Common myeloid progenitor, CD34-positive (primary cell): ENCODE measurements at regions not wholly inside any gene's neighbourhood (a gene's known extent, or its start where the extent isn't known, plus 50 kb on each side); places are given as distances from the start of the nearest gene placed in this dataset.

Source experiments
- CTCF ChIA-PET: fragments of 350-600 bp; sonication (Branson Sonifier 250); formaldehyde crosslinking; loops from one replicate; lab custom pipeline; 2021; ENCODE audit warnings: antibody characterized with exemption; lab: Charles Lee
- POLR2A ChIA-PET: fragments of 350-600 bp; sonication (Branson Sonifier 250); formaldehyde crosslinking; loops from one replicate; lab custom pipeline; 2021; ENCODE audit warnings: antibody characterized with exemption; lab: Charles Lee
- DNase-seq, 3 donors: peaks; one replicate each; pipeline versions ENCODE4 v3.0.0 to v3.0.0-alpha.2; 2013
- H3K27ac ChIP-seq, 2 experiments: 1 replicate in 1 of 2; 2 replicates in 1 of 2; pipeline ENCODE4 v1.7.0; 2013; ENCODE audit warnings: inconsistent platforms in 2 of 2, low read length in 2 of 2, mild to moderate bottlenecking in 2 of 2, low read depth in 1 of 2, moderate library complexity in 1 of 2; ENCODE audit not compliant: severe bottlenecking in 2 of 2, insufficient read depth in 1 of 2, poor library complexity in 1 of 2
- H3K27me3 ChIP-seq, 5 experiments: replicated peaks in 2 of 5; 1 replicate in 3 of 5; 2 replicates in 2 of 5; pipeline versions ENCODE4 v1.6.1 to v1.7.0; 2013; ENCODE audit warnings: low read length in 4 of 5, mild to moderate bottlenecking in 2 of 5, moderate library complexity in 2 of 5, inconsistent platforms in 1 of 5; ENCODE audit not compliant: insufficient read depth in 5 of 5, control insufficient read depth in 4 of 5
- H3K36me3 ChIP-seq, 4 experiments: 1 replicate in 2 of 4; 2 replicates in 2 of 4; pipeline versions ENCODE4 v1.6.1 to v1.7.0; 2013; ENCODE audit warnings: low read length in 3 of 4, control low read depth in 1 of 4, mild to moderate bottlenecking in 1 of 4; ENCODE audit not compliant: control insufficient read depth in 4 of 4, insufficient read depth in 4 of 4
- H3K4me1 ChIP-seq, 4 experiments: 1 replicate in 3 of 4; 2 replicates in 1 of 4; pipeline versions ENCODE4 v1.6.1 to v1.7.1; 2013; ENCODE audit warnings: low read length in 3 of 4, mild to moderate bottlenecking in 3 of 4, control low read depth in 1 of 4, inconsistent platforms in 1 of 4, moderate library complexity in 1 of 4; ENCODE audit not compliant: control insufficient read depth in 4 of 4, insufficient read depth in 4 of 4; ENCODE audit errors: control extremely low read depth in 1 of 4
- H3K4me3 ChIP-seq, 7 experiments: 1 replicate in 4 of 7; 2 replicates in 3 of 7; pipeline versions ENCODE4 v1.5.1 to v1.7.0; 2013; ENCODE audit warnings: mild to moderate bottlenecking in 7 of 7, low read length in 6 of 7, moderate library complexity in 6 of 7, inconsistent platforms in 2 of 7, low read depth in 2 of 7, control low read depth in 1 of 7; ENCODE audit not compliant: insufficient read depth in 4 of 7, control insufficient read depth in 1 of 7; ENCODE audit errors: extremely low read depth in 1 of 7
- H3K9me3 ChIP-seq, 5 experiments: 1 replicate in 4 of 5; 2 replicates in 1 of 5; pipeline versions ENCODE4 v1.6.1 to v1.7.1; 2013; ENCODE audit warnings: low read length in 4 of 5, mild to moderate bottlenecking in 2 of 5, inconsistent platforms in 1 of 5, low read depth in 1 of 5, moderate library complexity in 1 of 5; ENCODE audit not compliant: control insufficient read depth in 4 of 5, insufficient read depth in 2 of 5; ENCODE audit errors: control extremely low read depth in 1 of 5
- WGBS: methylation state at CpG from one replicate; pipeline ENCODE4 v1.1.5; 2013; ENCODE audit not compliant: insufficient coverage; 5-methylcytosine and 5-hydroxymethylcytosine counted together

GRCh38 chr13:105007166-105007808, 1528.2 kb downstream of the EFNB2 start:
- no peaks in the 10 kb centered on the region for H3K9me3 ChIP-seq
- no peak overlapping the region for H3K4me3 ChIP-seq
- peak in 1 of 3 donors; percentile 0 for DNase-seq
- H3K27ac ChIP-seq = no peak overlapping the region
- H3K4me1 ChIP-seq = no peaks in the 10 kb centered on the region
- CTCF ChIA-PET = no interaction called here
- H3K36me3 ChIP-seq = no peaks in the 10 kb centered on the region
- POLR2A ChIA-PET = no interaction called here
- no peaks in the 10 kb centered on the region for H3K27me3 ChIP-seq
- WGBS = 89% methylated on average over 3 of the region's 6 CpGs

GRCh38 chr13:104996022-104996421, 1539.4 kb downstream of the EFNB2 start:
- H3K4me1 ChIP-seq = no peaks in the 10 kb centered on the region
- ChIA-PET CTCF (no interaction called here), POLR2A (no interaction called here)
- no peaks in the 10 kb centered on the region for H3K36me3 ChIP-seq
- H3K4me3 ChIP-seq = no peak overlapping the region
- DNase-seq = no peak
- no peaks in the 10 kb centered on the region for H3K27me3 ChIP-seq
- WGBS = 100% methylated on average over 1 of the region's 3 CpGs
- no peak overlapping the region for H3K27ac ChIP-seq
- no peaks in the 10 kb centered on the region for H3K9me3 ChIP-seq

GRCh38 chr13:104993708-104994107, 1541.8 kb downstream of the EFNB2 start:
- Histone ChIP-seq H3K9me3 (no peaks in the 10 kb centered on the region), H3K27ac (no peak overlapping the region), H3K4me3 (no peak overlapping the region), H3K36me3 (no peaks in the 10 kb centered on the region), H3K4me1 (peaks cover 0 to 1% (median 0%) of the 10 kb centered on the region in 4 experiments), H3K27me3 (no peaks in the 10 kb centered on the region)
- WGBS = 100% methylated on average over 1 of the region's 3 CpGs
- DNase-seq = no peak
- ChIA-PET POLR2A (interaction anchor here (0.6 to 0.7 kb wide), 2 partner anchors 9 to 554 kb away, joined by 3 read pairs; no protein-coding TSS in a partner anchor), CTCF (no interaction called here)

GRCh38 chr13:104987621-104988020, 1547.8 kb downstream of the EFNB2 start:
- Histone ChIP-seq H3K9me3 (no peaks in the 10 kb centered on the region), H3K4me1 (peaks cover 9 to 30% (median 17%) of the 10 kb centered on the region in 4 experiments), H3K36me3 (no peaks in the 10 kb centered on the region), H3K4me3 (no peak overlapping the region), H3K27me3 (no peaks in the 10 kb centered on the region), H3K27ac (no peak overlapping the region)
- ChIA-PET POLR2A (no interaction called here), CTCF (no interaction called here)
- DNase-seq = no peak
- 84% methylated on average over 3 of the region's 5 CpGs for WGBS

- no peaks in the 10 kb centered on the region for H3K27me3 ChIP-seq
- H3K9me3 ChIP-seq = no peaks in the 10 kb centered on the region
- DNase-seq = peak; percentile 76 to 96 (median 95)
- ChIA-PET CTCF (no interaction called here), POLR2A (interaction anchor here (0.5 kb wide), 1 partner anchor 9 kb away, joined by 3 read pairs; no protein-coding TSS in a partner anchor)
- H3K36me3 ChIP-seq = no peaks in the 10 kb centered on the region
- peak overlapping the region in 1 of 2 experiments; percentile 53 for H3K27ac ChIP-seq
- H3K4me1 ChIP-seq = peaks cover 9 to 30% (median 19%) of the 10 kb centered on the region in 4 experiments
- H3K4me3 ChIP-seq = peak overlapping the region in 5 of 7 experiments; percentile 12 to 59 (median 34)
- no CpG with 5 or more reads among the region's 2 CpGs for WGBS
Observed at GRCh38 chr13:104984296-104984818, 1551.1 kb downstream of the EFNB2 start.

- no peaks in the 10 kb centered on the region for H3K27me3 ChIP-seq
- peak in 2 of 3 donors; percentile 37 to 56 for DNase-seq
- H3K4me1 ChIP-seq = peaks cover 9 to 29% (median 18%) of the 10 kb centered on the region in 4 experiments
- WGBS = no CpG with 5 or more reads among the region's 1 CpG
- H3K4me3 ChIP-seq = no peak overlapping the region
- ChIA-PET CTCF (no interaction called here), POLR2A (no interaction called here)
- no peak overlapping the region for H3K27ac ChIP-seq
- no peaks in the 10 kb centered on the region for H3K9me3 ChIP-seq
- no peaks in the 10 kb centered on the region for H3K36me3 ChIP-seq
Observed at GRCh38 chr13:104983601-104984000, 1551.9 kb downstream of the EFNB2 start.

GRCh38 chr13:104980586-104980985, 1554.9 kb downstream of the EFNB2 start:
- no peak overlapping the region for H3K4me3 ChIP-seq
- H3K4me1 ChIP-seq = peaks cover 11 to 41% (median 24%) of the 10 kb centered on the region in 4 experiments
- WGBS = no CpG with 5 or more reads among the region's 2 CpGs
- no peaks in the 10 kb centered on the region for H3K36me3 ChIP-seq
- H3K27me3 ChIP-seq = no peaks in the 10 kb centered on the region
- CTCF ChIA-PET = no interaction called here
- no peaks in the 10 kb centered on the region for H3K9me3 ChIP-seq
- POLR2A ChIA-PET = no interaction called here
- peak in 2 of 3 donors; percentile 13 to 47 for DNase-seq
- H3K27ac ChIP-seq = no peak overlapping the region
